Testis (tissue), 2 donors: ENCODE measurements at regions not wholly inside any gene's neighbourhood (a gene's known extent, or its start where the extent isn't known, plus 50 kb on each side); places are given as distances from the start of the nearest gene placed in this dataset.

Experiments used
- DNase-seq: peaks from one replicate; pipeline ENCODE4 v3.0.0-alpha.2; 2019
- H3K27ac ChIP-seq, 2 donors: fragments of 200-600 bp; sonication (generic); one replicate each; pipeline ENCODE4 v1.5.1; 2019
- H3K27me3 ChIP-seq: fragments of 200-600 bp; sonication (generic); one replicate; pipeline ENCODE4 v1.5.1; 2019
- H3K36me3 ChIP-seq: fragments of 200-600 bp; sonication (generic); one replicate; pipeline ENCODE4 v1.5.1; 2017; ENCODE audit warnings: low read depth; ENCODE audit errors: missing control alignments
- H3K4me1 ChIP-seq: fragments of 200-600 bp; sonication (generic); one replicate; pipeline ENCODE4 v1.5.1; 2019
- H3K4me3 ChIP-seq, 2 donors: fragments of 200-600 bp; sonication (generic); one replicate each; pipeline ENCODE4 v1.5.1; 2017 to 2019
- H3K9me3 ChIP-seq: fragments of 200-600 bp; sonication (generic); one replicate; pipeline ENCODE4 v1.5.1; 2017
- CTCF ChIP-seq, 3 experiments: fragments of 450-650 bp in 2 of 3; fragments of 200-600 bp in 1 of 3; sonication (generic) in 1 of 3; IDR thresholded peaks; one replicate each; pipeline ENCODE4 v1.5.1; 2016 to 2019; ENCODE audit warnings: antibody characterized with exemption in 3 of 3, mild to moderate bottlenecking in 2 of 3, moderate library complexity in 1 of 3
- POLR2A ChIP-seq: fragments of 450-650 bp; IDR thresholded peaks from one replicate; pipeline ENCODE4 v1.6.1; 2017; ENCODE audit warnings: antibody characterized with exemption, mild to moderate bottlenecking, moderate library complexity
- WGBS, 2 donors: methylation state at CpG; one replicate each; pipeline ENCODE4 v1.1.5; 2018; 5-methylcytosine and 5-hydroxymethylcytosine counted together
- intact Hi-C: fragments of 100-400 bp; cut with DNase I; formaldehyde crosslinking; loops from one replicate; pipeline ENCODE4 v1.15.1; 2023; ENCODE audit warnings: low total_unique reads

GRCh38 chr6:92753956-92754355 lies 665.4 kb downstream of the EPHA7 start:
- 84 to 98% methylated on average over 3 to 4 of the region's 4 CpGs for WGBS, 2 donors
- DNase-seq: no peak
- no peak for TF ChIP-seq CTCF (IDR thresholded peaks at IDR 0.05)
- TF ChIP-seq POLR2A: no peak
- Histone ChIP-seq H3K4me1 (no peaks in the 10 kb centered on the region), H3K27me3 (no peaks in the 10 kb centered on the region), H3K4me3 (no peak overlapping the region), H3K9me3 (no peaks in the 10 kb centered on the region), H3K36me3 (no peaks in the 10 kb centered on the region), H3K27ac (no peak overlapping the region)
- intact Hi-C loops: no loop called here

- no peaks in the 10 kb centered on the region for H3K9me3 ChIP-seq
- H3K27me3 ChIP-seq: no peaks in the 10 kb centered on the region
- no peak overlapping the region for H3K27ac ChIP-seq
- intact Hi-C loops: no loop called here
- DNase-seq: no peak
- H3K4me3 ChIP-seq: no peak overlapping the region
- no peak for TF ChIP-seq POLR2A
- TF ChIP-seq CTCF (IDR thresholded peaks at IDR 0.05): no peak
- H3K36me3 ChIP-seq: no peaks in the 10 kb centered on the region
- H3K4me1 ChIP-seq: no peaks in the 10 kb centered on the region
Observed at GRCh38 chr6:92752114-92752513, 667.2 kb downstream of the EPHA7 start.

GRCh38 chr6:92748131-92748530 lies 671.2 kb downstream of the EPHA7 start:
- DNase-seq: no peak
- TF ChIP-seq POLR2A (no peak), CTCF (IDR thresholded peaks at IDR 0.05) (no peak)
- Histone ChIP-seq H3K27me3 (no peaks in the 10 kb centered on the region), H3K4me3 (no peak overlapping the region), H3K4me1 (no peaks in the 10 kb centered on the region), H3K27ac (no peak overlapping the region), H3K36me3 (no peaks in the 10 kb centered on the region), H3K9me3 (no peaks in the 10 kb centered on the region)
- 88 to 90% methylated on average over 1 of the region's 1 CpG for WGBS, 2 donors
- intact Hi-C loops: no loop called here

- no peaks in the 10 kb centered on the region for H3K9me3 ChIP-seq
- no peak overlapping the region for H3K4me3 ChIP-seq
- no peaks in the 10 kb centered on the region for H3K4me1 ChIP-seq
- H3K36me3 ChIP-seq: no peaks in the 10 kb centered on the region
- DNase-seq: no peak
- no peaks in the 10 kb centered on the region for H3K27me3 ChIP-seq
- H3K27ac ChIP-seq: no peak overlapping the region
- WGBS, 2 donors: 91 to 97% methylated on average over 3 of the region's 3 CpGs
- no peak for TF ChIP-seq POLR2A
- no peak for TF ChIP-seq CTCF (IDR thresholded peaks at IDR 0.05)
- intact Hi-C loops: no loop called here
Observed at GRCh38 chr6:92737983-92738382, 681.4 kb downstream of the EPHA7 start.

- no peaks in the 10 kb centered on the region for H3K36me3 ChIP-seq
- intact Hi-C loops: no loop called here
- 61 to 80% methylated on average over 3 to 45 of the region's 45 CpGs for WGBS, 2 donors
- H3K4me3 ChIP-seq: peak overlapping the region; percentile 44 to 54
- H3K4me1 ChIP-seq: no peaks in the 10 kb centered on the region
- H3K27me3 ChIP-seq: no peaks in the 10 kb centered on the region
- peak overlapping the region in 1 of 2 donors; percentile 29 for H3K27ac ChIP-seq
- peak; percentile 66 for DNase-seq
- TF ChIP-seq POLR2A (no peak), CTCF (IDR thresholded peaks at IDR 0.05) (no peak)
- no peaks in the 10 kb centered on the region for H3K9me3 ChIP-seq
Observed at GRCh38 chr6:92723390-92723931, 695.9 kb downstream of the EPHA7 start.
